Calu3 (cell line): ENCODE measurements at regions not wholly inside any gene's neighbourhood (a gene's known extent, or its start where the extent isn't known, plus 50 kb on each side); places are given as distances from the start of the nearest gene placed in this dataset.
"Not testable (repeated sequence)": the region's sequence is repeated elsewhere in the genome, so short reads cannot be mapped to it uniquely, and the experiment has no call there.

Experiments
- BruUV-seq: library from RNA; stranded (reverse); fragments of 400-500 nt; replicated peaks from 2 replicates; lab custom pipeline; 2021; lab: Mats Ljungman, UMichigan
- CTCF ChIA-PET: fragments of 300-600 bp; sonication (Branson Sonifier 250); formaldehyde crosslinking; loops from one replicate; lab custom pipeline; 2022; ENCODE audit warnings: antibody characterized with exemption; lab: Charles Lee
- DNase-seq: peaks from one replicate; pipeline ENCODE4 v3.0.0; 2022
- H3K27ac Mint-ChIP-seq: one replicate; pipeline ENCODE4 v1.8.0; 2022; ENCODE audit warnings: mixed read lengths; ENCODE audit not compliant: unreplicated experiment
- H3K27me3 Mint-ChIP-seq: one replicate; pipeline ENCODE4 v1.8.0; 2022; ENCODE audit warnings: mixed read lengths; ENCODE audit not compliant: unreplicated experiment
- H3K36me3 Mint-ChIP-seq: one replicate; pipeline ENCODE4 v1.8.0; 2022; ENCODE audit warnings: mild to moderate bottlenecking, moderate library complexity, mixed read lengths; ENCODE audit not compliant: insufficient read depth, unreplicated experiment
- H3K4me1 Mint-ChIP-seq: one replicate; pipeline ENCODE4 v1.8.0; 2022; ENCODE audit warnings: mild to moderate bottlenecking, low read depth, mixed read lengths; ENCODE audit not compliant: unreplicated experiment
- H3K4me3 Mint-ChIP-seq: one replicate; pipeline ENCODE4 v1.8.0; 2022; ENCODE audit warnings: mild to moderate bottlenecking, low read depth, moderate library complexity, mixed read lengths; ENCODE audit not compliant: unreplicated experiment
- H3K9me3 Mint-ChIP-seq: one replicate; pipeline ENCODE4 v1.8.0; 2022; ENCODE audit warnings: low read depth, mixed read lengths; ENCODE audit not compliant: unreplicated experiment
- intact Hi-C: fragments of 100-400 bp; cut with micrococcal nuclease; formaldehyde crosslinking; loops from one replicate; pipeline ENCODE4 v1.10.0; 2022; ENCODE audit not compliant: unreplicated experiment
- TF ChIP-seq, protein P1 (sequence below): fragments of 200-600 bp; IDR thresholded peaks from one replicate; pipeline ENCODE4 v1.8.0; 2022; ENCODE audit warnings: antibody characterized with exemption; ENCODE audit not compliant: unreplicated experiment

DNA sequence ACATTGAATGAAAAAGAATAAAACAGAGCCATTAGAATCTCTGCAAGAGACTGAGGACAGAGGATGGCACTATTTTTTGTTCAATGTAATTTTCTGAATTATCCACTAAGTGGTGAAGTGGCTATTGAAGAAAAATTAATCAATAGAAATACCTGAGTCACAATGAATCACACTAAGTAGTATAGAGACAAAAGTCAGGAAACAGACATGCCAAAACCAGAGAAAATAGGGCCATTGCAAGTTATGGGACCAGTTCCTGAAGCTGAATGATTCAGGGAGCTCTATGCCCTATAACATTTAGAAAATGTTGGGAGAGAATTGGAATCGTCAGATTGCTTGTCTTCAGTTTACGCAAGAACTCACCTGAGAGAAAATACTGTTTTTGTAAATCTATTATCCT is 1103.2 kb upstream of the ALCAM start:
- H3K9me3 Mint-ChIP-seq, result peaks cover 5% of the 10 kb centered on the region
- CTCF ChIA-PET, result no interaction called here
- H3K27me3 Mint-ChIP-seq, result no peaks in the 10 kb centered on the region
- DNase-seq, result no peak
- H3K4me1 Mint-ChIP-seq, result no peaks in the 10 kb centered on the region
- BruUV-seq, result no TSS peak
- H3K4me3 Mint-ChIP-seq, result no peak overlapping the region
- H3K36me3 Mint-ChIP-seq, result no peaks in the 10 kb centered on the region
- intact Hi-C loops, result no loop called here
- TF ChIP-seq, protein P1, sequence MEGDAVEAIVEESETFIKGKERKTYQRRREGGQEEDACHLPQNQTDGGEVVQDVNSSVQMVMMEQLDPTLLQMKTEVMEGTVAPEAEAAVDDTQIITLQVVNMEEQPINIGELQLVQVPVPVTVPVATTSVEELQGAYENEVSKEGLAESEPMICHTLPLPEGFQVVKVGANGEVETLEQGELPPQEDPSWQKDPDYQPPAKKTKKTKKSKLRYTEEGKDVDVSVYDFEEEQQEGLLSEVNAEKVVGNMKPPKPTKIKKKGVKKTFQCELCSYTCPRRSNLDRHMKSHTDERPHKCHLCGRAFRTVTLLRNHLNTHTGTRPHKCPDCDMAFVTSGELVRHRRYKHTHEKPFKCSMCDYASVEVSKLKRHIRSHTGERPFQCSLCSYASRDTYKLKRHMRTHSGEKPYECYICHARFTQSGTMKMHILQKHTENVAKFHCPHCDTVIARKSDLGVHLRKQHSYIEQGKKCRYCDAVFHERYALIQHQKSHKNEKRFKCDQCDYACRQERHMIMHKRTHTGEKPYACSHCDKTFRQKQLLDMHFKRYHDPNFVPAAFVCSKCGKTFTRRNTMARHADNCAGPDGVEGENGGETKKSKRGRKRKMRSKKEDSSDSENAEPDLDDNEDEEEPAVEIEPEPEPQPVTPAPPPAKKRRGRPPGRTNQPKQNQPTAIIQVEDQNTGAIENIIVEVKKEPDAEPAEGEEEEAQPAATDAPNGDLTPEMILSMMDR, result no peak
- no peak overlapping the region for H3K27ac Mint-ChIP-seq

DNA sequence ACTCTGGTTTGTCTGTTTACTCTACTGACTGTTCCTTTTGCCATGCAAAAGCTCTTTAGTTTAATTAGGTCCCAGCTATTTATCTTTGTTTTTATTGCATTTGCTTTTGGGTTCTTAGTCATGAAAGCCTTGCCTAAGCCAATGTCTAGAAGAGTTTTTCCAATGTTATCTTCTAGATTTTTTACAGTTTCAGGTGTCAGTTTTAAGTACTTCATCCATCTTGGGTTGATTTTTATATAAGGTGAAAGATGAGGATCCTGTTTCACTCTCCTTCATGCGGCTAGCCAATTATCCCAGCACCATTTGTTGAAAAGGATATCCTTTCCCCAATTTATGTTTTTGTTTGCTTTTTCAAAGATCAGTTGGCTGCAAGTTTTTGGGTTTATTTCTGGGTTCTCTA is 1100.5 kb upstream of the ALCAM start:
- H3K36me3 Mint-ChIP-seq, intact Hi-C loops, H3K9me3 Mint-ChIP-seq, H3K4me3 Mint-ChIP-seq, DNase-seq, H3K4me1 Mint-ChIP-seq, CTCF ChIA-PET, H3K27me3 Mint-ChIP-seq, H3K27ac Mint-ChIP-seq, BruUV-seq: not testable (repeated sequence)

DNA sequence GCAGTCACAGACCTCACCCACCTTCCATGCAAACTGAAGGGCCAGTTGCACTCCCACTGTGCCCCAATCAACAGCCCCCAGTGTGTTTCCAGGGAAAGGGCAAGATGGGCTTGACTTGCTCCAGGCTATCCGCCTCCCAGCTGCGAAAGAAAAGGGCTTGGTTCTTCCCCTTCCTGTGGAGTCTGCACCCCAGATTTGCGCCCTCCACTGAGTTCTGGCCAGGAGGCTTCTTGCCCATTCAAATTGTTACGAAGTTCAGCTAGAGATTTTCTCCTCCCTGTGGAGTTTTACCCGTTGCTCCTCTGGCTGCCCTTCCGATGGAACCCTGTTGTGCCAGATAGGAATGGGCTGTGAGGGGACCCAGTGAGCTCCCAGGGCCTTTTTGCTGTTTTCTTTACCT is 1096.9 kb upstream of the ALCAM start:
- intact Hi-C loops, result loop anchor here (10.0 kb wide), 1 partner anchor 185 kb away; no protein-coding TSS in a partner anchor
- no TSS peak for BruUV-seq

DNA sequence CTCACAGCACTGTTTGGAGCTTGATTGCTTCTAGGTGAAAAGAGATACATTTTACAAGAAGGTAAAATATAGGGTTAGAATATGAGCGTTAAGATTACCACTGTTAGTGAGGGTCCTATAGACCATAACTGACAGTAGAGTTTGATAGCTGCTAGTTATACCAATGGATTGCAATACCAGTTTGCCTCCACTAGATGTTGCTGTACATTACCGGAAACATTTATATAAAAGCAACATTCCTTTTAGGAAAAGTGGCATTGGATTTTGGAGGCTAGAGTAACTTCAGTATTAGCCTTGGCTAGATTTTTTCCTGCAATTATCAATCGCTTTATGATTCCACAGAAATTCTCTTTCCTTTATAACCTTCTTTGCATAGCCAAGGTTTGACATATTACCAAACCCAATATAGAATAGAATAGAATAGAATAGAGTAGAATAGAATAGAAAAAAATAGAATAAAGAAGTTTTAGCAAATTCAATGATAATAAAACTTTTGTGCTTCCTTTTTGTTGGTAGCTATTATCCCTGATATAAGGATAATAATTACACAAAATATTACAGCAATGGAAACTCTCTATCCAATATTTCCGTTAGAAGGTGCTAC is 1093.6 kb upstream of the ALCAM start:
- CTCF ChIA-PET, result interaction anchor here (1.0 kb wide), 1 partner anchor 188 kb away, joined by 3 read pairs; no protein-coding TSS in a partner anchor
- no peak overlapping the region for H3K4me3 Mint-ChIP-seq

More for the DNA sequence above, 1096.9 kb upstream of the ALCAM start:
- H3K4me1 Mint-ChIP-seq, result no peaks in the 10 kb centered on the region
- CTCF ChIA-PET, result no interaction called here
- H3K27me3 Mint-ChIP-seq, result no peaks in the 10 kb centered on the region
- H3K36me3 Mint-ChIP-seq, result no peaks in the 10 kb centered on the region
- no peak for DNase-seq
- TF ChIP-seq, protein P1, result no peak
- H3K27ac Mint-ChIP-seq, result no peak overlapping the region
- H3K4me3 Mint-ChIP-seq, result no peak overlapping the region
- H3K9me3 Mint-ChIP-seq, result no peaks in the 10 kb centered on the region

More for the DNA sequence above, 1093.6 kb upstream of the ALCAM start:
- Mint-ChIP-seq H3K9me3 (no peaks in the 10 kb centered on the region), H3K27ac (no peak overlapping the region), H3K27me3 (no peaks in the 10 kb centered on the region), H3K4me1 (no peaks in the 10 kb centered on the region), H3K36me3 (no peaks in the 10 kb centered on the region)
- intact Hi-C loops, result loop anchor here (10.0 kb wide), 1 partner anchor 182 kb away; no protein-coding TSS in a partner anchor
- no peak for DNase-seq
- BruUV-seq, result no TSS peak
- TF ChIP-seq, protein P1, result no peak
